HEK293T (cell line): ENCODE measurements at regions not wholly inside any gene's neighbourhood (a gene's known extent, or its start where the extent isn't known, plus 50 kb on each side); places are given as distances from the start of the nearest gene placed in this dataset.

Experiments used
- HDGF ChIP-seq: fragments of 450-650 bp; IDR thresholded peaks from 2 replicates; pipeline ENCODE4 v1.6.1; 2017; ENCODE audit warnings: antibody characterized with exemption, borderline replicate concordance
- L3MBTL2 ChIP-seq: fragments of 450-650 bp; conservative IDR thresholded peaks from 2 replicates; pipeline ENCODE4 v1.6.1; 2016; ENCODE audit warnings: mild to moderate bottlenecking
- SP1 ChIP-seq: fragments of 450-650 bp; IDR thresholded peaks from 2 replicates; pipeline ENCODE4 v1.6.1; 2017

GRCh38 chr20:57904314-57905105 is 194.7 kb upstream of the PMEPA1 start:
- TF ChIP-seq L3MBTL2: no peak
- TF ChIP-seq HDGF: no peak
- no peak for TF ChIP-seq SP1
